Adrenal gland (tissue), 9 donors: ENCODE measurements at regions not wholly inside any gene's neighbourhood (a gene's known extent, or its start where the extent isn't known, plus 50 kb on each side); places are given as distances from the start of the nearest gene placed in this dataset.

Experiments
- DNase-seq, 7 donors: peaks; one replicate each; pipeline ENCODE4 v3.0.0-alpha.2; 2019 to 2020
- H3K27ac ChIP-seq, 5 donors: fragments of 200-600 bp; sonication (generic) in 4 of 5; 1 replicate in 3 of 5; 2 replicates in 2 of 5; pipeline versions ENCODE4 v1.5.1 to v1.8.0; 2016 to 2020; ENCODE audit warnings: mild to moderate bottlenecking in 1 of 5
- H3K27me3 ChIP-seq: fragments of 200-600 bp; 2 replicates; pipeline ENCODE4 v1.8.0; 2021
- H3K36me3 ChIP-seq, 2 donors: fragments of 200-600 bp; replicated peaks in 1 of 2; 1 replicate in 1 of 2; 2 replicates in 1 of 2; pipeline versions ENCODE4 v1.5.1 to v1.8.0; 2018 to 2022
- H3K4me1 ChIP-seq, 2 donors: fragments of 200-600 bp; replicated peaks in 1 of 2; 1 replicate in 1 of 2; 2 replicates in 1 of 2; pipeline versions ENCODE4 v1.5.1 to v1.8.0; 2018 to 2021
- H3K4me3 ChIP-seq, 4 donors: fragments of 200-600 bp; sonication (generic) in 3 of 4; one replicate each; pipeline ENCODE4 v1.5.1; 2016 to 2018
- H3K9me3 ChIP-seq, 3 donors: fragments of 200-600 bp; sonication (generic) in 1 of 3; replicated peaks in 1 of 3; 1 replicate in 2 of 3; 2 replicates in 1 of 3; pipeline versions ENCODE4 v1.5.1 to v1.8.0; 2016 to 2021
- CTCF ChIP-seq, 6 experiments: fragments of 450-650 bp in 4 of 6; fragments of 200-600 bp in 2 of 6; sonication (generic) in 1 of 6; IDR thresholded peaks; 1 replicate in 5 of 6; 2 replicates in 1 of 6; pipeline versions ENCODE4 v1.5.1 to v1.8.0; 2016 to 2021; ENCODE audit warnings: antibody characterized with exemption in 6 of 6, mild to moderate bottlenecking in 2 of 6, moderate library complexity in 1 of 6
- POLR2A ChIP-seq, 2 donors: fragments of 450-650 bp; IDR thresholded peaks; one replicate each; pipeline ENCODE4 v1.6.1; 2017; ENCODE audit warnings: antibody characterized with exemption in 2 of 2, mild to moderate bottlenecking in 2 of 2, moderate library complexity in 1 of 2
- WGBS, 4 donors: extraction: QIAGEN DNeasy Blood & Tissue Kit in 2 of 4; methylation state at CpG; one replicate each; pipeline versions ENCODE4 v1.1.5 to v1.1.7; 2013 to 2017; 5-methylcytosine and 5-hydroxymethylcytosine counted together
- intact Hi-C, 2 donors: fragments of 100-400 bp; cut with DNase I; formaldehyde crosslinking; loops; one replicate each; pipeline versions ENCODE4 v1.14.1 to v1.15.0; 2022 to 2023
- donor health status: healthy with polysubstance abuse.
- donor health status: Bipolar disorder and iron deficiency.
- donor health status: DM: yes; HTN: yes; CAD: no.
- donor health status: DM: no; HTN: no; CAD: no.
- donor health status: DM: no; HTN: no; CAD: no.

DNA sequence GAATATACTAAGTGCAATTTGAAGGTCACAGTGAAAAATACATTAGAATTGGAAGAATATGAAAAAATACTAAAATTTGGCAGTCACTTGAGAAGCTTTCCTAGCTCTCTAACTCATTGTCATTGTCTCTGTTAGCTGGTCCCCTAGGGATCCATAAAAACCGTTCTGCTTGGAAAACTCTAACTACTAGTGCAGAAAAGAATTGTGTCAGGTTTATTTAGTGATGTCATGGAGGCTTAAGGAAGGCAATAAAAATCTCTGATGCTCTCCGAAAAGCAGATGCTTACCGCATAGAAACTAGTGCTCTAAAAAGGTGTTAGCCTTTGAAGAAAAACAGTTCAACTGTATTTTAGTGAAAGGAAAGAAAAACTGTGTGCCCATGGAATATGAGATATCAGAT lies 150.1 kb upstream of the DLGAP1 start:
- H3K27me3 ChIP-seq: no peaks in the 10 kb centered on the region
- TF ChIP-seq CTCF (IDR thresholded peaks at IDR 0.05) (no peak), POLR2A (IDR thresholded peaks at IDR 0.05) (no peak)
- H3K27ac ChIP-seq: no peak overlapping the region
- H3K4me3 ChIP-seq: no peak overlapping the region
- intact Hi-C loops: no loop called here
- 12 to 20% (median 18%) methylated on average over 3 of the region's 3 CpGs for WGBS, 4 donors
- no peaks in the 10 kb centered on the region for H3K4me1 ChIP-seq
- no peaks in the 10 kb centered on the region for H3K36me3 ChIP-seq
- no peaks in the 10 kb centered on the region for H3K9me3 ChIP-seq
- DNase-seq: no peak

DNA sequence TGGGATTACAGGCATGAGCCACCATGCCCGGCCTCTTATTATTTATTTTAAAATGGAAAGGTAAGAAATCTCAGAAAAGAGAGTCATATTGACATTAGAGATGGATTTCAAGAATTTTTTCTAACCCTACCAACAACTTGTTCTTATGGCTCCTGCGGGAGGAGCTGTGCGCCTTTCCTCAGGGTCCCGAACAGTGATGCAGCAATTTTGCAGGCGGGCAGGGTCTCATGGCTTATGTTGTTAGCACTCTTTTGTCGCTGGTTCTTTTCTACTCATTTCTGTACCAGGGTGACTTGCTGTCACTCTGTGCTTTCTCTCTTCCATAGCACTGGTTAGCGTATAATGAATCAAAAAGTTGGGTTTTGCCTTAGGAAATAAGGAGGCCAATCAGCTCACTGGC lies 148.8 kb upstream of the DLGAP1 start:
- Histone ChIP-seq H3K4me3 (no peak overlapping the region), H3K4me1 (no peaks in the 10 kb centered on the region), H3K36me3 (no peaks in the 10 kb centered on the region), H3K27me3 (no peaks in the 10 kb centered on the region), H3K9me3 (no peaks in the 10 kb centered on the region), H3K27ac (no peak overlapping the region)
- 83 to 94% (median 86%) methylated on average over 7 of the region's 7 CpGs for WGBS, 4 donors
- no peak for DNase-seq
- intact Hi-C loops: no loop called here
- no peak for TF ChIP-seq POLR2A (IDR thresholded peaks at IDR 0.05)
- no peak for TF ChIP-seq CTCF (IDR thresholded peaks at IDR 0.05)

- DNase-seq: no peak
- 43 to 58% (median 50%) methylated on average over 3 to 4 of the region's 4 CpGs for WGBS, 4 donors
- TF ChIP-seq POLR2A (IDR thresholded peaks at IDR 0.05) (no peak), CTCF (IDR thresholded peaks at IDR 0.05) (no peak)
- Histone ChIP-seq H3K27ac (no peak overlapping the region), H3K9me3 (no peaks in the 10 kb centered on the region), H3K4me1 (no peaks in the 10 kb centered on the region), H3K27me3 (no peaks in the 10 kb centered on the region), H3K36me3 (no peaks in the 10 kb centered on the region), H3K4me3 (no peak overlapping the region)
- intact Hi-C loops: no loop called here
Observed at GRCh38 chr18:4599312-4599711, 144.2 kb upstream of the DLGAP1 start.

DNA sequence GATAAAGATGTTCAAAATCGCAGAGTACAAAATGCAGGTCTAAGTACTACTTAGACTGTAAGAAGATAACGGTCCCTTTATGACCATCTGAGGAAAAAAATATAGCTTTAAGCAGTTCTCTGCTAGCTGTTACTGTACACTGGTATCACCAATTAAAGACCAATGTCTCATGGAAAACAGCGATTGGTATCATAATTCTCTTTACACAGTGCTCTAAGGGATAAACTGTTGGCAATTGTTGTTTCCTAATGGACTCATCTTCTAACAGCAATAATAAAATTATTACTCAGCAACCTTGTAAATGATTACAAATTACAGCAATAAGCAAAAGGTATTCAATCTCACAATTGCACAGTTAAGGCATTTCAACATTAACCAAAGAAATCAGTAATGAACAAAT lies 142.2 kb upstream of the DLGAP1 start:
- Histone ChIP-seq H3K36me3 (no peaks in the 10 kb centered on the region), H3K4me1 (no peaks in the 10 kb centered on the region), H3K27ac (no peak overlapping the region), H3K27me3 (no peaks in the 10 kb centered on the region), H3K4me3 (no peak overlapping the region), H3K9me3 (no peaks in the 10 kb centered on the region)
- TF ChIP-seq POLR2A (IDR thresholded peaks at IDR 0.05): no peak
- no peak for TF ChIP-seq CTCF (IDR thresholded peaks at IDR 0.05)
- DNase-seq: no peak
- intact Hi-C loops: no loop called here
- 63 to 79% (median 70%) methylated on average over 3 of the region's 3 CpGs for WGBS, 4 donors
